ENCODE measurements at regions not wholly inside any gene's neighbourhood (a gene's known extent, or its start where the extent isn't known, plus 50 kb on each side); places are given as distances from the start of the nearest gene placed in this dataset.

DNA sequence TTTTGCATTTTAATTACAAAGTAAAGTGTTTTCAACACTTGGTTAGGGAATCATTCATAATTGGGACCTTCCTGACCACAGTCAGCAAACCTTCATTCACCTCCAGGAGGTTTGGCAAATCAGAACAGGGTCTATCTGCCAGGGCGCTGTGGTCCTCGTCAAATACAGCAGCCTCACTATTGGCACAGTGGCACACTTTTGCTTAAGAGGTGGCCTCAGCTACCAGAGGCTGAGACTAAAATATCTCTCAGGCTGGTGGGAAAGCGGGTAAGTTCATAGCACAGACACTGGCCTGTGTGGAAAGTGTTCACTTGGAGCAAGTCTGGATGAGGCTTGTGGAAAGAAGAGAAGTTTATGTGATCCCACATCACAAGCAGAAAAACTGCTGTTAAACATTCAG lies 268.6 kb upstream of the DAPK1 start:
- WGBS, 2 experiments, result 90 to 98% methylated on average over 3 of the region's 3 CpGs
- no peaks in the 10 kb centered on the region for H3K27me3 ChIP-seq (ENCODE audit: control insufficient read depth, insufficient read depth, low read length, poor library complexity, severe bottlenecking)
- no peak overlapping the region for H3K4me3 ChIP-seq (ENCODE audit: insufficient read depth, low read depth, low read length)

DNA sequence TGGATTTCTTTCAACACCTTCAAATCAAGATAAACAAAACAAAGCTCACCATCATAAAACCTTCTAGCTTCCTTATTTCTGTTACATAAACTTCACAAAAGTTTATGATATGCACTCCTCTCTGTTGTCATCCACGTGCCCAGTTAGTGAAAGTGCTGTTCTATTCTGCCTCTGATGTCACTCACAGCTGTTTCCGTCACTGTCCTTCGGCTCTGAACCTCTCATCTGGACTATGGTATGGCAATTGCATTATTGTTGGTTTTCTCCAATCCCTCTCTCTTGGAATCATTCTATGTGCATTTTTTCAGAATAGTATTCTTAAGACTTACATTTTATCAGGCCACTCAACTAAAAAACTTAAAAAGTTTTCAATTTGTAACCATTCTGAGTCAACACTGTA lies 264.2 kb upstream of the DAPK1 start:
- Histone ChIP-seq H3K4me3 (ENCODE audit: insufficient read depth, low read depth, low read length) (no peak overlapping the region), H3K9me3 (ENCODE audit: control insufficient read depth, low read length) (peaks cover 2% of the 10 kb centered on the region), H3K4me1 (ENCODE audit: control insufficient read depth, insufficient read depth, low read length) (no peaks in the 10 kb centered on the region), H3K27ac (ENCODE audit: insufficient read depth, low read depth, low read length, poor library complexity, severe bottlenecking) (no peak overlapping the region), H3K27me3 (ENCODE audit: control insufficient read depth, insufficient read depth, low read length, poor library complexity, severe bottlenecking) (no peaks in the 10 kb centered on the region), H3K36me3 (ENCODE audit: control insufficient read depth, insufficient read depth, low read length) (no peaks in the 10 kb centered on the region)
- WGBS, 2 experiments, result 87 to 95% methylated on average over 3 of the region's 3 CpGs

More for the DNA sequence above, 268.6 kb upstream of the DAPK1 start:
- H3K27ac ChIP-seq (ENCODE audit: insufficient read depth, low read depth, low read length, poor library complexity, severe bottlenecking), result no peak overlapping the region
- no peaks in the 10 kb centered on the region for H3K36me3 ChIP-seq (ENCODE audit: control insufficient read depth, insufficient read depth, low read length)
- no peaks in the 10 kb centered on the region for H3K4me1 ChIP-seq (ENCODE audit: control insufficient read depth, insufficient read depth, low read length)
- H3K9me3 ChIP-seq (ENCODE audit: control insufficient read depth, low read length), result peaks cover 2% of the 10 kb centered on the region

GRCh38 chr9:87233899-87234455 lies 263.7 kb upstream of the DAPK1 start:
- Histone ChIP-seq H3K27ac (ENCODE audit: insufficient read depth, low read depth, low read length, poor library complexity, severe bottlenecking) (no peak overlapping the region), H3K27me3 (ENCODE audit: control insufficient read depth, insufficient read depth, low read length, poor library complexity, severe bottlenecking) (no peaks in the 10 kb centered on the region), H3K9me3 (ENCODE audit: control insufficient read depth, low read length) (peaks cover 2% of the 10 kb centered on the region), H3K4me1 (ENCODE audit: control insufficient read depth, insufficient read depth, low read length) (no peaks in the 10 kb centered on the region), H3K4me3 (ENCODE audit: insufficient read depth, low read depth, low read length) (no peak overlapping the region), H3K36me3 (ENCODE audit: control insufficient read depth, insufficient read depth, low read length) (no peaks in the 10 kb centered on the region)
- WGBS, 2 experiments, result 92 to 96% methylated on average over 15 of the region's 15 CpGs

DNA sequence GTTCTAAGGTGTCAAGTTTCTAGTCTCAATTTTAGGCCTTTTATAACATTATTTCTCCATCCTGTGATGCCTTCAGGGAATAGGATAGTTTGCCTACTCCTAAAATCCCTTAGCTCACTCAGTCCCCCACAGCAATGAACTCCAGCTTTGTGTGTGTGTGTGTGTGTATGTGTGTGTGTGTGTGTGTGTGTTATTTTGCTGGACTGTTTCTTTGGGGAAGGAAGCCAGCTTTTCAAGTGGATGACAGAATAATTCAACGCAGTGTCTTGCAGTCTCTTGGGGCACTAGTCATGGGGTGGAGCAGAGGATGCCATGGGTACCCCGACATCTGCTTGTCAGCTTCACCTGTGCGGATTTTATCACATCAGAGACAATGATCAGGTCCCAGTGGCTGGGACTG lies 262.8 kb upstream of the DAPK1 start:
- Histone ChIP-seq H3K4me3 (ENCODE audit: insufficient read depth, low read depth, low read length) (no peak overlapping the region), H3K27me3 (ENCODE audit: control insufficient read depth, insufficient read depth, low read length, poor library complexity, severe bottlenecking) (no peaks in the 10 kb centered on the region), H3K36me3 (ENCODE audit: control insufficient read depth, insufficient read depth, low read length) (no peaks in the 10 kb centered on the region), H3K27ac (ENCODE audit: insufficient read depth, low read depth, low read length, poor library complexity, severe bottlenecking) (no peak overlapping the region), H3K9me3 (ENCODE audit: control insufficient read depth, low read length) (peaks cover 2% of the 10 kb centered on the region), H3K4me1 (ENCODE audit: control insufficient read depth, insufficient read depth, low read length) (no peaks in the 10 kb centered on the region)
- 90 to 93% methylated on average over 3 of the region's 3 CpGs for WGBS, 2 experiments

DNA sequence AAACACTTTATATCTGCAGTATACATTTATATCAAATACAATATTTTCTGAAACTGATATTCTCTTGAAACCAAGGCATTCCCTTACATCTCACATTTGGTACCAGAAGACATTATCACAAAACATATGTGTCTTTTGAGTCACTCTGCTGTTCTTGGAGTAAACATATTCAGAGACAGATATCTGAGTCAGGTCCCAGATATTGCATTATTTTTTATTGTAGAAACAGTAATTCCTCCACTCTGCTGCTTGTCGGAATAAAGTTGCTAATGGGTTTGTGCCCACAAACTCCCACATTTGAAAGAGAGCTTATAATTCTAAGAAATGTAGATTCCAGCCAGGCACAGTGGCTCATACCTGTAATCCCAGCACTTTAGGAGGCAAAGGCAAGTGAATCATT lies 261.1 kb upstream of the DAPK1 start:
- H3K27me3 ChIP-seq (ENCODE audit: control insufficient read depth, insufficient read depth, low read length, poor library complexity, severe bottlenecking), result no peaks in the 10 kb centered on the region
- WGBS, 2 experiments, result 83 to 94% methylated on average over 1 of the region's 1 CpG
- H3K9me3 ChIP-seq (ENCODE audit: control insufficient read depth, low read length), result no peaks in the 10 kb centered on the region
- H3K36me3 ChIP-seq (ENCODE audit: control insufficient read depth, insufficient read depth, low read length), result no peaks in the 10 kb centered on the region
- H3K27ac ChIP-seq (ENCODE audit: insufficient read depth, low read depth, low read length, poor library complexity, severe bottlenecking), result no peak overlapping the region
- no peak overlapping the region for H3K4me3 ChIP-seq (ENCODE audit: insufficient read depth, low read depth, low read length)
- no peaks in the 10 kb centered on the region for H3K4me1 ChIP-seq (ENCODE audit: control insufficient read depth, insufficient read depth, low read length)

DNA sequence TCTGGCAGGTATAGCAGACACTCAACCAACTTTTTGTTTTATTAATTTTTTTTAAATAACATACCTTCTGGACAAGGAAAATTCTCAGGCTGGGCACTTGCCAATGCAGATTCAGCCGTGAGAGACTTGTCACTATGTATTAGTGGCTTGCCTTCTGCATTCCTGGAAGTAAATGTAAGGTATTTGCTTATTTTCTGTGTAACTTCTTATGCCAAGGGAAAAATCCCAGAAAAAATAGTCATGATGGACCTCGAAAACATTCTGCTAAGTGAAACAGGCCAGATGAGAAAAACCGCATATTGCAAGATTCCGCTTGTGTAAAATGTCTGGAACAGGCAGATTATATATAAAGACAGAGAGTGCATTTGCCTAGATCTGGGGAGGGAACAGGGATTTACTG lies 260.3 kb upstream of the DAPK1 start:
- Histone ChIP-seq H3K4me3 (ENCODE audit: insufficient read depth, low read depth, low read length) (no peak overlapping the region), H3K4me1 (ENCODE audit: control insufficient read depth, insufficient read depth, low read length) (no peaks in the 10 kb centered on the region), H3K27me3 (ENCODE audit: control insufficient read depth, insufficient read depth, low read length, poor library complexity, severe bottlenecking) (no peaks in the 10 kb centered on the region), H3K36me3 (ENCODE audit: control insufficient read depth, insufficient read depth, low read length) (no peaks in the 10 kb centered on the region), H3K27ac (ENCODE audit: insufficient read depth, low read depth, low read length, poor library complexity, severe bottlenecking) (no peak overlapping the region), H3K9me3 (ENCODE audit: control insufficient read depth, low read length) (no peaks in the 10 kb centered on the region)
- 92 to 94% methylated on average over 4 of the region's 4 CpGs for WGBS, 2 experiments

GRCh38 chr9:87238545-87238944 lies 259.1 kb upstream of the DAPK1 start:
- H3K9me3 ChIP-seq (ENCODE audit: control insufficient read depth, low read length), result no peaks in the 10 kb centered on the region
- no peaks in the 10 kb centered on the region for H3K4me1 ChIP-seq (ENCODE audit: control insufficient read depth, insufficient read depth, low read length)
- WGBS, 2 experiments, result 93 to 97% methylated on average over 5 of the region's 5 CpGs
- H3K4me3 ChIP-seq (ENCODE audit: insufficient read depth, low read depth, low read length), result no peak overlapping the region
- H3K27me3 ChIP-seq (ENCODE audit: control insufficient read depth, insufficient read depth, low read length, poor library complexity, severe bottlenecking), result no peaks in the 10 kb centered on the region
- H3K36me3 ChIP-seq (ENCODE audit: control insufficient read depth, insufficient read depth, low read length), result no peaks in the 10 kb centered on the region
- H3K27ac ChIP-seq (ENCODE audit: insufficient read depth, low read depth, low read length, poor library complexity, severe bottlenecking), result no peak overlapping the region

DNA sequence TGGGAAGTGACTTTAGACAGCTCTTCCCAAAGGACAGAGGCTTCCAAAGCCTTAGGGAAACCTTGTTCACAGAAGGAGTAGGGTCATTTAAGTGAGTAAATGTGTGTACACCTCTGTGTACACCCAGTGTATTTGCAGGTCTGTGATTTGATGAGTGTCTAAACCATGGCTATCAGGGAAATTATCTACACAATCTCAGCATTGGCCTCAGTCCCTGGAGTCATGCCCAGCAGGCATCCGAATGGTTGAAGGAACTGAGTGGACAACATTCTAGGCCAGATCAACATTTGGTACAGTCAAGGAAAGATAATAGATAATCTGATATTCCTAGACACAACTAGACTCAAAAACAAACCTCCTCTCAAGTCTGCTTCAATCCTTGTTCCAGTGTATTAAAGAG lies 258.4 kb upstream of the DAPK1 start:
- no peak overlapping the region for H3K4me3 ChIP-seq (ENCODE audit: insufficient read depth, low read depth, low read length)
- H3K36me3 ChIP-seq (ENCODE audit: control insufficient read depth, insufficient read depth, low read length), result no peaks in the 10 kb centered on the region
- no peaks in the 10 kb centered on the region for H3K4me1 ChIP-seq (ENCODE audit: control insufficient read depth, insufficient read depth, low read length)
- no peak overlapping the region for H3K27ac ChIP-seq (ENCODE audit: insufficient read depth, low read depth, low read length, poor library complexity, severe bottlenecking)
- H3K9me3 ChIP-seq (ENCODE audit: control insufficient read depth, low read length), result no peaks in the 10 kb centered on the region
- H3K27me3 ChIP-seq (ENCODE audit: control insufficient read depth, insufficient read depth, low read length, poor library complexity, severe bottlenecking), result no peaks in the 10 kb centered on the region
- 75 to 93% methylated on average over 1 of the region's 1 CpG for WGBS, 2 experiments

DNA sequence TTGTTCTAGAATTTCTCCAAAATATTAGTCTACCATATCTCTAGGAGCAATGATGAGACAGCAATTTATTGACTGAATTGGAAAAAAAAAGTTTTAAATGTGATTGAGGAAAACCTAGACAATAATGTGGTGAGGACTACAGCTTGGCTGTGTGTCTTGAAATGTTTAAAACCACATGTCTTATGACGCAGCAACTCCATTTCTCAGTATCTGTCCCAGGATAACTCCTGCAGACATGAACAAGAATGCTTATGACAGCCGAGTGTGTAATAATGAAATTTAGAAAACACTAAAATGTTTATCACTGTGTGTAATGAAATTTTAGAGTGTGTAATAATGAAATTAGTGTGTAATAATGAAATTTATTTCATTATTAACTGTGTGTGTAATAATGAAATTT lies 254.1 kb upstream of the DAPK1 start:
- no peaks in the 10 kb centered on the region for H3K9me3 ChIP-seq (ENCODE audit: control insufficient read depth, low read length)
- no peak overlapping the region for H3K27ac ChIP-seq (ENCODE audit: insufficient read depth, low read depth, low read length, poor library complexity, severe bottlenecking)
- no peaks in the 10 kb centered on the region for H3K27me3 ChIP-seq (ENCODE audit: control insufficient read depth, insufficient read depth, low read length, poor library complexity, severe bottlenecking)
- H3K4me1 ChIP-seq (ENCODE audit: control insufficient read depth, insufficient read depth, low read length), result no peaks in the 10 kb centered on the region
- 92 to 95% methylated on average over 2 of the region's 2 CpGs for WGBS, 2 experiments
- no peaks in the 10 kb centered on the region for H3K36me3 ChIP-seq (ENCODE audit: control insufficient read depth, insufficient read depth, low read length)
- H3K4me3 ChIP-seq (ENCODE audit: insufficient read depth, low read depth, low read length), result no peak overlapping the region

GRCh38 chr9:87245271-87245670 lies 252.4 kb upstream of the DAPK1 start:
- Histone ChIP-seq H3K36me3 (ENCODE audit: control insufficient read depth, insufficient read depth, low read length) (no peaks in the 10 kb centered on the region), H3K27ac (ENCODE audit: insufficient read depth, low read depth, low read length, poor library complexity, severe bottlenecking) (no peak overlapping the region), H3K4me1 (ENCODE audit: control insufficient read depth, insufficient read depth, low read length) (no peaks in the 10 kb centered on the region), H3K27me3 (ENCODE audit: control insufficient read depth, insufficient read depth, low read length, poor library complexity, severe bottlenecking) (no peaks in the 10 kb centered on the region), H3K9me3 (ENCODE audit: control insufficient read depth, low read length) (no peaks in the 10 kb centered on the region), H3K4me3 (ENCODE audit: insufficient read depth, low read depth, low read length) (no peak overlapping the region)
- 91 to 95% methylated on average over 4 of the region's 4 CpGs for WGBS, 2 experiments

DNA sequence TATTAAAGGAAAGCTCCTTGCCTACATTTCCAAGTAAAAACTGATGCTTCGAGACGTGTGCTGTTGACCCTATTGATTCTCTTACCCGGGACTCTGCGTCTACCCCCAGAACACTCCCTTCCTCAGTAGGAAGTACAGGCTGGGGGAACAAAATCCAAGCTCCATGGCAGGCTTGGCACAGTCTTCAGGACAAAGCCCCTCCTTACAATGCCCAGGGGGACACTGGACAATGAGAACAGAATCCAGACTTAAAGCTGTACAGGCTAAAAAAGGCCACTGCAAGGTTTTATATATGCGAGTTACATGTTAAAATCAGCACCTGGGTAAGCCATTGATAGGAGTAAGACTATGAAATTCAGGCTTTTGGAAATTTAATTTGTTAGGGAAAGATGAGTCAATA lies 250.6 kb upstream of the DAPK1 start:
- WGBS, 2 experiments, result 88 to 95% methylated on average over 5 of the region's 5 CpGs
- Histone ChIP-seq H3K9me3 (ENCODE audit: control insufficient read depth, low read length) (no peaks in the 10 kb centered on the region), H3K36me3 (ENCODE audit: control insufficient read depth, insufficient read depth, low read length) (no peaks in the 10 kb centered on the region), H3K27ac (ENCODE audit: insufficient read depth, low read depth, low read length, poor library complexity, severe bottlenecking) (no peak overlapping the region), H3K27me3 (ENCODE audit: control insufficient read depth, insufficient read depth, low read length, poor library complexity, severe bottlenecking) (no peaks in the 10 kb centered on the region), H3K4me3 (ENCODE audit: insufficient read depth, low read depth, low read length) (no peak overlapping the region), H3K4me1 (ENCODE audit: control insufficient read depth, insufficient read depth, low read length) (no peaks in the 10 kb centered on the region)

Measured in ectodermal cell (in vitro differentiated cells).